ENCODE measurements at regions not wholly inside any gene's neighbourhood (a gene's known extent, or its start where the extent isn't known, plus 50 kb on each side); places are given as distances from the start of the nearest gene placed in this dataset.

GRCh38 chr10:109253306-109253705 lies 670.0 kb downstream of the XPNPEP1 start:
- H3K4me3 ChIP-seq = no peak overlapping the region
- no peaks in the 10 kb centered on the region for H3K36me3 ChIP-seq
- no peak for DNase-seq
- H3K27me3 ChIP-seq = no peaks in the 10 kb centered on the region
- intact Hi-C loops (cut with DNase I; ENCODE audit: low total_unique reads) = no loop called here
- TF ChIP-seq CTCF (IDR thresholded peaks at IDR 0.05) = no peak
- H3K9me3 ChIP-seq = no peaks in the 10 kb centered on the region
- no peaks in the 10 kb centered on the region for H3K4me1 ChIP-seq
- no peak overlapping the region for H3K27ac ChIP-seq

- H3K27me3 ChIP-seq = no peaks in the 10 kb centered on the region
- no peak overlapping the region for H3K27ac ChIP-seq
- no peak for TF ChIP-seq CTCF (IDR thresholded peaks at IDR 0.05)
- no peak for DNase-seq
- H3K9me3 ChIP-seq = no peaks in the 10 kb centered on the region
- no peaks in the 10 kb centered on the region for H3K36me3 ChIP-seq
- intact Hi-C loops (cut with DNase I; ENCODE audit: low total_unique reads) = no loop called here
- H3K4me1 ChIP-seq = no peaks in the 10 kb centered on the region
- no peak overlapping the region for H3K4me3 ChIP-seq
Observed at GRCh38 chr10:109250152-109250551, 673.2 kb downstream of the XPNPEP1 start.

GRCh38 chr10:109247814-109248213 lies 675.5 kb downstream of the XPNPEP1 start:
- no peak for TF ChIP-seq CTCF (IDR thresholded peaks at IDR 0.05)

GRCh38 chr10:109245821-109246220 lies 677.5 kb downstream of the XPNPEP1 start:
- Histone ChIP-seq H3K9me3 (no peaks in the 10 kb centered on the region), H3K4me1 (no peaks in the 10 kb centered on the region), H3K27ac (no peak overlapping the region), H3K27me3 (no peaks in the 10 kb centered on the region), H3K36me3 (no peaks in the 10 kb centered on the region), H3K4me3 (no peak overlapping the region)
- intact Hi-C loops (cut with DNase I; ENCODE audit: low total_unique reads) = no loop called here
- DNase-seq = no peak
- TF ChIP-seq CTCF (IDR thresholded peaks at IDR 0.05) = no peak

More at GRCh38 chr10:109247814-109248213, 675.5 kb downstream of the XPNPEP1 start:
- Histone ChIP-seq H3K27me3 (no peaks in the 10 kb centered on the region), H3K27ac (no peak overlapping the region), H3K36me3 (no peaks in the 10 kb centered on the region), H3K9me3 (no peaks in the 10 kb centered on the region), H3K4me3 (no peak overlapping the region), H3K4me1 (no peaks in the 10 kb centered on the region)
- intact Hi-C loops (cut with DNase I; ENCODE audit: low total_unique reads) = no loop called here
- DNase-seq = no peak

- Histone ChIP-seq H3K4me1 (no peaks in the 10 kb centered on the region), H3K9me3 (no peaks in the 10 kb centered on the region), H3K4me3 (no peak overlapping the region), H3K27ac (no peak overlapping the region), H3K27me3 (no peaks in the 10 kb centered on the region), H3K36me3 (no peaks in the 10 kb centered on the region)
- no peak for DNase-seq
- no peak for TF ChIP-seq CTCF (IDR thresholded peaks at IDR 0.05)
- intact Hi-C loops (cut with DNase I; ENCODE audit: low total_unique reads) = no loop called here
Observed at GRCh38 chr10:109239371-109239770, 683.9 kb downstream of the XPNPEP1 start.

- H3K4me1 ChIP-seq = no peaks in the 10 kb centered on the region
- H3K4me3 ChIP-seq = no peak overlapping the region
- DNase-seq = no peak
- H3K27ac ChIP-seq = no peak overlapping the region
- no peaks in the 10 kb centered on the region for H3K9me3 ChIP-seq
- no peaks in the 10 kb centered on the region for H3K36me3 ChIP-seq
- H3K27me3 ChIP-seq = no peaks in the 10 kb centered on the region
- TF ChIP-seq CTCF (IDR thresholded peaks at IDR 0.05) = no peak
- intact Hi-C loops (cut with DNase I; ENCODE audit: low total_unique reads) = no loop called here
Observed at GRCh38 chr10:109237682-109238081, 685.6 kb downstream of the XPNPEP1 start.
